HFFc6 (cell line): ENCODE measurements at regions not wholly inside any gene's neighbourhood (a gene's known extent, or its start where the extent isn't known, plus 50 kb on each side); places are given as distances from the start of the nearest gene placed in this dataset.

ENCODE experiments used
- DNase-seq: peaks from one replicate; pipeline ENCODE4 v3.0.0-alpha.2; 2018
- H3K27ac Mint-ChIP-seq: 2 replicates; pipeline ENCODE4 v1.8.0; 2020; ENCODE audit warnings: mild to moderate bottlenecking, mixed read lengths
- H3K27me3 Mint-ChIP-seq: 2 replicates; pipeline ENCODE4 v1.8.0; 2021; ENCODE audit warnings: mild to moderate bottlenecking, moderate library complexity, mixed read lengths; ENCODE audit not compliant: insufficient read depth
- H3K36me3 Mint-ChIP-seq: 2 replicates; pipeline ENCODE4 v1.8.0; 2021; ENCODE audit warnings: low read depth, mixed read lengths
- H3K4me1 Mint-ChIP-seq: 2 replicates; pipeline ENCODE4 v1.8.0; 2020; ENCODE audit warnings: low read depth, mixed read lengths
- H3K4me3 Mint-ChIP-seq: 2 replicates; pipeline ENCODE4 v1.8.0; 2020; ENCODE audit warnings: mild to moderate bottlenecking, moderate library complexity, mixed read lengths
- H3K9me3 Mint-ChIP-seq: 2 replicates; pipeline ENCODE4 v1.8.0; 2020; ENCODE audit warnings: mild to moderate bottlenecking, mixed read lengths
- CTCF ChIP-seq: fragments of 200-600 bp; sonication (generic); IDR thresholded peaks from 2 replicates; pipeline ENCODE4 v1.5.0; 2021; ENCODE audit warnings: antibody characterized with exemption, mild to moderate bottlenecking

GRCh38 chr12:108400900-108401480, 61.9 kb upstream of the CMKLR1 start:
- H3K4me1 Mint-ChIP-seq, result no peaks in the 10 kb centered on the region
- peaks cover 59% of the 10 kb centered on the region for H3K9me3 Mint-ChIP-seq
- H3K4me3 Mint-ChIP-seq, result no peak overlapping the region
- TF ChIP-seq CTCF, result no peak
- no peak overlapping the region for H3K27ac Mint-ChIP-seq
- H3K27me3 Mint-ChIP-seq, result peaks cover 2% of the 10 kb centered on the region; the same call in 1 of the 2 replicates
- DNase-seq, result no peak
- no peaks in the 10 kb centered on the region; the same call in 1 of the 2 replicates for H3K36me3 Mint-ChIP-seq

GRCh38 chr12:108400481-108400880, 61.4 kb upstream of the CMKLR1 start:
- peaks cover 2% of the 10 kb centered on the region; the same call in 1 of the 2 replicates for H3K27me3 Mint-ChIP-seq
- no peak for DNase-seq
- no peak for TF ChIP-seq CTCF
- H3K27ac Mint-ChIP-seq, result no peak overlapping the region
- H3K4me1 Mint-ChIP-seq, result no peaks in the 10 kb centered on the region
- no peaks in the 10 kb centered on the region; the same call in 1 of the 2 replicates for H3K36me3 Mint-ChIP-seq
- no peak overlapping the region for H3K4me3 Mint-ChIP-seq
- H3K9me3 Mint-ChIP-seq, result peaks cover 54% of the 10 kb centered on the region

- no peaks in the 10 kb centered on the region; the same call in 1 of the 2 replicates for H3K36me3 Mint-ChIP-seq
- peaks cover 50% of the 10 kb centered on the region for H3K9me3 Mint-ChIP-seq
- DNase-seq, result no peak
- H3K27me3 Mint-ChIP-seq, result peaks cover 2% of the 10 kb centered on the region; the same call in 1 of the 2 replicates
- H3K4me1 Mint-ChIP-seq, result no peaks in the 10 kb centered on the region
- no peak overlapping the region for H3K4me3 Mint-ChIP-seq
- TF ChIP-seq CTCF, result no peak
- H3K27ac Mint-ChIP-seq, result no peak overlapping the region
Measured at GRCh38 chr12:108400056-108400455, 60.9 kb upstream of the CMKLR1 start.

- H3K27ac Mint-ChIP-seq, result no peak overlapping the region
- no peaks in the 10 kb centered on the region for H3K36me3 Mint-ChIP-seq
- no peak for DNase-seq
- H3K9me3 Mint-ChIP-seq, result peaks cover 47% of the 10 kb centered on the region
- no peaks in the 10 kb centered on the region for H3K4me1 Mint-ChIP-seq
- H3K4me3 Mint-ChIP-seq, result no peak overlapping the region
- TF ChIP-seq CTCF, result no peak
- peaks cover 2% of the 10 kb centered on the region; the same call in 1 of the 2 replicates for H3K27me3 Mint-ChIP-seq
Measured at GRCh38 chr12:108399514-108399913, 60.4 kb upstream of the CMKLR1 start.

GRCh38 chr12:108394196-108394595, 55.1 kb upstream of the CMKLR1 start:
- H3K27ac Mint-ChIP-seq, result no peak overlapping the region

More at GRCh38 chr12:108394196-108394595, 55.1 kb upstream of the CMKLR1 start:
- Mint-ChIP-seq H3K4me1 (no peaks in the 10 kb centered on the region), H3K4me3 (no peak overlapping the region), H3K27me3 (no peaks in the 10 kb centered on the region), H3K36me3 (no peaks in the 10 kb centered on the region), H3K9me3 (peaks cover 34% of the 10 kb centered on the region)
- DNase-seq, result no peak
- TF ChIP-seq CTCF, result no peak
